H1 (cell line): ENCODE measurements at regions not wholly inside any gene's neighbourhood (a gene's known extent, or its start where the extent isn't known, plus 50 kb on each side); places are given as distances from the start of the nearest gene placed in this dataset.

Source experiments
- CTCF ChIA-PET: fragments of 300-600 bp; sonication (Branson Sonifier 250); formaldehyde crosslinking; loops from one replicate; lab custom pipeline; 2021; ENCODE audit not compliant: partially characterized antibody; lab: Charles Lee
- POLR2A ChIA-PET: fragments of 300-600 bp; sonication (Branson Sonifier 250); formaldehyde crosslinking; loops from one replicate; lab custom pipeline; 2021; ENCODE audit warnings: inconsistent platforms; ENCODE audit not compliant: partially characterized antibody; lab: Charles Lee
- DNase-seq, 2 experiments: peaks; one replicate each; pipeline versions ENCODE4 v3.0.0 to v3.0.0-alpha.2; 2010 to 2022; ENCODE audit warnings: low spot score in 2 of 2, low read depth in 1 of 2, mixed read lengths in 1 of 2
- FAIRE-seq: peaks from 2 replicates; lab custom pipeline; 2011; peaks lifted over from hg19 to GRCh38; lab: Jason Lieb, UNC
- H2AFZ ChIP-seq: 2 replicates; pipeline ENCODE4 v1.8.1; 2012; ENCODE audit warnings: low read length, inconsistent platforms
- H2AK5ac ChIP-seq: 2 replicates; pipeline ENCODE4 v1.6.1; 2013; ENCODE audit warnings: low read depth, low read length
- H2BK120ac ChIP-seq: replicated peaks from 2 replicates; pipeline ENCODE3; 2013; ENCODE audit warnings: low read depth, low read length, inconsistent platforms
- H2BK12ac ChIP-seq: 2 replicates; pipeline ENCODE4 v1.6.1; 2013; ENCODE audit warnings: low read depth, low read length
- H2BK15ac ChIP-seq: 2 replicates; pipeline ENCODE4 v1.6.1; 2013; ENCODE audit warnings: low read length
- H2BK20ac ChIP-seq: 2 replicates; pipeline ENCODE4 v1.6.1; 2013; ENCODE audit warnings: low read length
- H2BK5ac ChIP-seq: 2 replicates; pipeline ENCODE4 v1.6.1; 2013; ENCODE audit warnings: low read depth, low read length
- H3K14ac ChIP-seq: 2 replicates; pipeline ENCODE4 v1.6.1; 2013; ENCODE audit warnings: inconsistent platforms; ENCODE audit not compliant: insufficient read length
- H3K18ac ChIP-seq: 2 replicates; pipeline ENCODE4 v1.6.1; 2013; ENCODE audit warnings: low read length; ENCODE audit errors: extremely low read depth
- H3K23ac ChIP-seq: 2 replicates; pipeline ENCODE4 v1.6.1; 2013; ENCODE audit warnings: inconsistent platforms; ENCODE audit not compliant: insufficient read length
- H3K23me2 ChIP-seq: 2 replicates; pipeline ENCODE4 v1.6.1; 2013; ENCODE audit warnings: low read depth, low read length
- H3K27ac ChIP-seq: 2 replicates; pipeline ENCODE4 v1.6.1; 2011; ENCODE audit warnings: low read depth, low read length, inconsistent platforms
- H3K27me3 ChIP-seq, 4 experiments: replicated peaks in 1 of 4; 1 replicate in 1 of 4; 2 replicates in 3 of 4; pipeline versions ENCODE4 v1.6.1 to v1.8.1; 2011 to 2013; ENCODE audit warnings: low read length in 3 of 4, mild to moderate bottlenecking in 3 of 4, inconsistent platforms in 2 of 4, mixed read lengths in 2 of 4, moderate library complexity in 1 of 4; ENCODE audit not compliant: control insufficient read depth in 3 of 4, insufficient read depth in 3 of 4; ENCODE audit errors: extremely low read depth in 1 of 4
- H3K36me3 ChIP-seq, 4 experiments: 2 replicates each; pipeline versions ENCODE4 v1.6.1 to v1.8.1; 2011 to 2013; ENCODE audit warnings: mild to moderate bottlenecking in 4 of 4, low read length in 3 of 4, moderate library complexity in 2 of 4, control low read depth in 1 of 4, inconsistent platforms in 1 of 4; ENCODE audit not compliant: insufficient read depth in 4 of 4, control insufficient read depth in 2 of 4
- H3K4ac ChIP-seq: replicated peaks from 2 replicates; pipeline ENCODE3; 2013; ENCODE audit warnings: low read length, low read depth, mixed read lengths, inconsistent platforms; ENCODE audit not compliant: insufficient read length
- H3K4me1 ChIP-seq, 4 experiments: replicated peaks in 1 of 4; 1 replicate in 1 of 4; 2 replicates in 3 of 4; pipeline versions ENCODE4 v1.6.1 to v1.8.1; 2011 to 2013; ENCODE audit warnings: low read length in 3 of 4, inconsistent platforms in 2 of 4, mixed read lengths in 1 of 4; ENCODE audit not compliant: insufficient read depth in 4 of 4, control insufficient read depth in 3 of 4
- H3K4me2 ChIP-seq, 2 experiments: 2 replicates each; pipeline versions ENCODE4 v1.6.1 to v1.8.1; 2011 to 2013; ENCODE audit warnings: low read depth in 2 of 2, low read length in 2 of 2, control low read depth in 1 of 2, inconsistent platforms in 1 of 2, mild to moderate bottlenecking in 1 of 2; ENCODE audit not compliant: insufficient read depth in 1 of 2
- H3K4me3 ChIP-seq, 4 experiments: fragments of 200-600, 300-600 bp in 1 of 4; sonication (generic), shearing (Covaris generic), sonication (Bioruptor Twin) in 1 of 4; 2 replicates each; pipeline versions ENCODE4 v1.5.1 to v1.8.1; 2011 to 2016; ENCODE audit warnings: low read length in 4 of 4, low read depth in 3 of 4, control low read depth in 2 of 4, inconsistent platforms in 2 of 4, mild to moderate bottlenecking in 2 of 4, mixed read lengths in 1 of 4, moderate library complexity in 1 of 4; ENCODE audit not compliant: insufficient read depth in 2 of 4; ENCODE audit errors: extremely low read depth in 1 of 4
- H3K56ac ChIP-seq: replicated peaks from 2 replicates; pipeline ENCODE3; 2013; ENCODE audit warnings: low read depth, mild to moderate bottlenecking, mixed read lengths, low read length, inconsistent platforms; ENCODE audit not compliant: insufficient read length
- H3K79me1 ChIP-seq: 2 replicates; pipeline ENCODE4 v1.6.1; 2013; ENCODE audit warnings: low read depth, low read length, control low read depth
- H3K79me2 ChIP-seq, 2 experiments: 2 replicates each; pipeline versions ENCODE4 v1.6.1 to v1.8.1; 2012 to 2013; ENCODE audit warnings: low read length in 2 of 2, mild to moderate bottlenecking in 2 of 2, inconsistent platforms in 1 of 2; ENCODE audit not compliant: insufficient read depth in 2 of 2, control insufficient read depth in 1 of 2
- H3K9ac ChIP-seq, 4 experiments: replicated peaks in 1 of 4; 1 replicate in 1 of 4; 2 replicates in 3 of 4; pipeline versions ENCODE4 v1.6.1 to v1.8.1; 2011 to 2013; ENCODE audit warnings: low read depth in 3 of 4, low read length in 3 of 4, control low read depth in 2 of 4, mild to moderate bottlenecking in 2 of 4, moderate library complexity in 2 of 4, inconsistent platforms in 1 of 4; ENCODE audit errors: extremely low read depth in 1 of 4
- H3K9me3 ChIP-seq, 2 experiments: 2 replicates each; pipeline versions ENCODE4 v1.6.1 to v1.8.1; 2012 to 2013; ENCODE audit warnings: mild to moderate bottlenecking in 2 of 2, moderate library complexity in 2 of 2, control low read depth in 1 of 2, inconsistent platforms in 1 of 2, low read depth in 1 of 2, low read length in 1 of 2, mixed read lengths in 1 of 2; ENCODE audit not compliant: insufficient read depth in 2 of 2
- H4K20me1 ChIP-seq, 2 experiments: replicated peaks in 1 of 2; 2 replicates each; pipeline versions ENCODE3 to v1.8.1; 2011 to 2013; ENCODE audit warnings: inconsistent platforms in 2 of 2, low read length in 2 of 2, mild to moderate bottlenecking in 1 of 2; ENCODE audit not compliant: insufficient read depth in 2 of 2, control insufficient read depth in 1 of 2
- H4K5ac ChIP-seq: 2 replicates; pipeline ENCODE4 v1.6.1; 2013; ENCODE audit warnings: low read length, low read depth, mixed read lengths, inconsistent platforms; ENCODE audit not compliant: insufficient read length
- H4K8ac ChIP-seq: 2 replicates; pipeline ENCODE4 v1.8.0; 2013; ENCODE audit warnings: mild to moderate bottlenecking, moderate library complexity, low read length, inconsistent platforms; ENCODE audit not compliant: insufficient read depth; ENCODE audit errors: extremely low read depth
- H4K91ac ChIP-seq: replicated peaks from 2 replicates; pipeline ENCODE3; 2013; ENCODE audit warnings: low read length, mixed read lengths, inconsistent platforms; ENCODE audit not compliant: insufficient read length
- CBX8 ChIP-seq: fragments of 300-800, 300-1000 bp; sonication (generic); IDR thresholded peaks from 2 replicates; pipeline ENCODE4 v1.7.1; 2016; ENCODE audit warnings: low read depth, low read length, borderline replicate concordance
- EZH2 ChIP-seq: fragments of 200-600 bp; sonication (generic); IDR thresholded peaks from 2 replicates; pipeline ENCODE4 v1.7.1; 2012; ENCODE audit warnings: low read depth, mild to moderate bottlenecking, moderate library complexity, low read length, inconsistent platforms; ENCODE audit not compliant: severe bottlenecking
- RBBP5 ChIP-seq: IDR thresholded peaks from 2 replicates; pipeline ENCODE4 v1.7.1; 2012; ENCODE audit warnings: low read depth, mild to moderate bottlenecking, inconsistent platforms, low read length, moderate library complexity, borderline replicate concordance
- RFX5 ChIP-seq: IDR thresholded peaks from 2 replicates; pipeline ENCODE4 v1.6.1; 2011; ENCODE audit warnings: low read depth, low read length, improper control_type of control experiment, borderline replicate concordance
- TAF7 ChIP-seq: optimal IDR thresholded peaks from 2 replicates; pipeline ENCODE3; 2011; ENCODE audit warnings: low read depth, mild to moderate bottlenecking, inconsistent platforms, low read length, moderate library complexity, borderline replicate concordance
- TCF12 ChIP-seq: IDR thresholded peaks from 2 replicates; pipeline ENCODE4 v1.6.1; 2011; ENCODE audit warnings: low read depth, mild to moderate bottlenecking, low read length
- YY1 ChIP-seq: IDR thresholded peaks from 2 replicates; pipeline ENCODE4 v1.6.1; 2011; ENCODE audit warnings: low read depth, mild to moderate bottlenecking, low read length
- ZNF274 ChIP-seq: IDR thresholded peaks from 2 replicates; pipeline ENCODE4 v1.7.0; 2012; ENCODE audit warnings: low read length, borderline replicate concordance; ENCODE audit errors: extremely low read depth
- WGBS, 2 experiments: shearing (Covaris generic) in 1 of 2; methylation state at CpG; one replicate each; pipeline versions ENCODE4 v1.1.6 to v1.1.7; 2013 to 2015; ENCODE audit warnings: low lambda C conversion rate in 2 of 2, mixed read lengths in 2 of 2, inconsistent platforms in 1 of 2, low coverage in 1 of 2, missing lambda C conversion rate in 1 of 2; ENCODE audit not compliant: insufficient replicate concordance in 2 of 2, insufficient coverage in 1 of 2, insufficient read length in 1 of 2; ENCODE audit errors: extremely low coverage in 1 of 2, missing lambda C conversion rate in 1 of 2; 5-methylcytosine and 5-hydroxymethylcytosine counted together
- TF ChIP-seq, protein P1 (sequence below): IDR thresholded peaks from 2 replicates; pipeline ENCODE4 v1.6.1; 2012; ENCODE audit warnings: inconsistent platforms
- TF ChIP-seq, protein P2 (sequence below): IDR thresholded peaks from 2 replicates; pipeline ENCODE4 v1.6.1; 2011; ENCODE audit warnings: low read length, improper control_type of control experiment
- TF ChIP-seq, protein P3 (sequence below): IDR thresholded peaks from 2 replicates; pipeline ENCODE4 v1.6.1; 2012; ENCODE audit warnings: low read length, inconsistent platforms

DNA sequence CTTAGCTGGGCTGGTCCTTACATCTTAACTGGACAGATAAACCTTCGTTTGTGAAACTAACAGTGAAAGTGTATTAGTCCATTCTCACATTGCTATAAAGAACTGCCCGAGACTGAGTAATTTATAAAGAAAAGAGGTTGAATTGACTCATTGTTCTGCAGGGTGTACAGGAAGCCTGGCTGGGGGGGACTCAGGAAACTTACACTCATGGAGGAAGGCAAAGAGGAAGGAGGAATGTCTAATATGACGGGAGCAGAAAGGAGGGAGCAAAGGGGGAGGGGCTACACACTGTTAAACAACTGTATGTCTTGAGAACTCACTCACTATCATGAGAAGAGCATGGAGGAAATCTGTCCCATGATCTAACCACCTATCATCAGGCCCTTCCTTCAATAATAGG is 1566.5 kb upstream of the PCDH7 start:
- Histone ChIP-seq H2BK12ac (no peak overlapping the region), H3K23ac (no peak overlapping the region), H2BK20ac (no peak overlapping the region), H3K56ac (no peak overlapping the region), H3K79me1 (no peaks in the 10 kb centered on the region), H3K4me1 (no peaks in the 10 kb centered on the region), H4K20me1 (no peaks in the 10 kb centered on the region), H3K79me2 (no peaks in the 10 kb centered on the region), H4K8ac (no peak overlapping the region), H2AFZ (no peak overlapping the region), H2BK15ac (no peak overlapping the region), H3K27me3 (no peaks in the 10 kb centered on the region), H3K4ac (no peak overlapping the region), H3K9ac (no peak overlapping the region), H3K18ac (no peak overlapping the region), H3K14ac (no peak overlapping the region), H2BK120ac (no peak overlapping the region), H3K23me2 (no peaks in the 10 kb centered on the region), H2BK5ac (no peak overlapping the region), H4K5ac (no peak overlapping the region), H3K27ac (no peak overlapping the region), H4K91ac (no peak overlapping the region), H3K4me2 (no peak overlapping the region), H3K36me3 (no peaks in the 10 kb centered on the region), H2AK5ac (no peak overlapping the region), H3K9me3 (no peaks in the 10 kb centered on the region), H3K4me3 (no peak overlapping the region)
- CTCF ChIA-PET, result no interaction called here
- POLR2A ChIA-PET, result no interaction called here
- WGBS, 2 experiments, result 92% methylated on average over 3 of the region's 3 CpGs; no CpG with 5 or more reads in 1 of the 2 experiments
- DNase-seq (no peak), FAIRE-seq (no peak)
- TF ChIP-seq TAF7 (no peak), RFX5 (no peak), YY1 (no peak), ZNF274 (no peak), EZH2 (no peak), CBX8 (no peak), TCF12 (no peak), RBBP5 (no peak)
- TF ChIP-seq, protein P1, sequence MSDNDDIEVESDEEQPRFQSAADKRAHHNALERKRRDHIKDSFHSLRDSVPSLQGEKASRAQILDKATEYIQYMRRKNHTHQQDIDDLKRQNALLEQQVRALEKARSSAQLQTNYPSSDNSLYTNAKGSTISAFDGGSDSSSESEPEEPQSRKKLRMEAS, result no peak
- TF ChIP-seq, protein P2, sequence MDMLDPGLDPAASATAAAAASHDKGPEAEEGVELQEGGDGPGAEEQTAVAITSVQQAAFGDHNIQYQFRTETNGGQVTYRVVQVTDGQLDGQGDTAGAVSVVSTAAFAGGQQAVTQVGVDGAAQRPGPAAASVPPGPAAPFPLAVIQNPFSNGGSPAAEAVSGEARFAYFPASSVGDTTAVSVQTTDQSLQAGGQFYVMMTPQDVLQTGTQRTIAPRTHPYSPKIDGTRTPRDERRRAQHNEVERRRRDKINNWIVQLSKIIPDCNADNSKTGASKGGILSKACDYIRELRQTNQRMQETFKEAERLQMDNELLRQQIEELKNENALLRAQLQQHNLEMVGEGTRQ, result no peak
- TF ChIP-seq, protein P3, sequence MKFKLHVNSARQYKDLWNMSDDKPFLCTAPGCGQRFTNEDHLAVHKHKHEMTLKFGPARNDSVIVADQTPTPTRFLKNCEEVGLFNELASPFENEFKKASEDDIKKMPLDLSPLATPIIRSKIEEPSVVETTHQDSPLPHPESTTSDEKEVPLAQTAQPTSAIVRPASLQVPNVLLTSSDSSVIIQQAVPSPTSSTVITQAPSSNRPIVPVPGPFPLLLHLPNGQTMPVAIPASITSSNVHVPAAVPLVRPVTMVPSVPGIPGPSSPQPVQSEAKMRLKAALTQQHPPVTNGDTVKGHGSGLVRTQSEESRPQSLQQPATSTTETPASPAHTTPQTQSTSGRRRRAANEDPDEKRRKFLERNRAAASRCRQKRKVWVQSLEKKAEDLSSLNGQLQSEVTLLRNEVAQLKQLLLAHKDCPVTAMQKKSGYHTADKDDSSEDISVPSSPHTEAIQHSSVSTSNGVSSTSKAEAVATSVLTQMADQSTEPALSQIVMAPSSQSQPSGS, result no peak
